Pancreas (tissue), 10 donors: ENCODE measurements at regions not wholly inside any gene's neighbourhood (a gene's known extent, or its start where the extent isn't known, plus 50 kb on each side); places are given as distances from the start of the nearest gene placed in this dataset.
"Not testable (repeated sequence)": the region's sequence is repeated elsewhere in the genome, so short reads cannot be mapped to it uniquely, and the experiment has no call there.

Experiments used
- ATAC-seq, 4 donors: fragments of 200-7000 bp; cut with Tn5 transposase; one replicate each; pipeline versions ENCODE4 v1.8.0 to v1.9.1; 2020; ENCODE audit warnings: mild to moderate bottlenecking in 4 of 4, moderate library complexity in 4 of 4
- DNase-seq, 6 donors: peaks; one replicate each; pipeline ENCODE4 v3.0.0-alpha.2; 2020
- FAIRE-seq: peaks from 2 replicates; lab custom pipeline; 2012; peaks lifted over from hg19 to GRCh38; lab: Jason Lieb, UNC
- H3K27ac ChIP-seq, 4 donors: fragments of 200-600 bp; sonication (generic); 1 replicate in 3 of 4; 2 replicates in 1 of 4; pipeline versions ENCODE4 v1.5.0 to v1.8.0; 2020
- H3K27me3 ChIP-seq, 4 donors: fragments of 200-600 bp; one replicate each; pipeline ENCODE4 v1.8.0; 2021
- H3K36me3 ChIP-seq, 3 donors: fragments of 200-600 bp; sonication (generic) in 1 of 3; one replicate each; pipeline versions ENCODE4 v1.5.0 to v1.8.0; 2020 to 2021
- H3K4me1 ChIP-seq, 3 donors: fragments of 200-600 bp; one replicate each; pipeline ENCODE4 v1.8.0; 2021
- H3K4me3 ChIP-seq, 4 donors: fragments of 200-600 bp; sonication (generic) in 2 of 4; one replicate each; pipeline versions ENCODE4 v1.5.0 to v1.8.0; 2020 to 2021
- H3K9me3 ChIP-seq, 4 donors: fragments of 200-600 bp; one replicate each; pipeline ENCODE4 v1.8.0; 2021
- WGBS, 2 donors: extraction: QIAGEN DNeasy Blood & Tissue Kit; methylation state at CpG; one replicate each; pipeline ENCODE4 v1.1.7; 2013; 5-methylcytosine and 5-hydroxymethylcytosine counted together
- intact Hi-C, 3 donors: fragments of 100-400 bp; cut with DNase I; formaldehyde crosslinking; loops; one replicate each; pipeline versions ENCODE4 v1.11.1 to v1.14.2; 2022
- TF ChIP-seq, protein P1 (sequence below), 4 donors: fragments of 200-600 bp; sonication (generic) in 3 of 4; IDR thresholded peaks; one replicate each; pipeline versions ENCODE4 v1.5.0 to v1.8.0; 2021; ENCODE audit warnings: antibody characterized with exemption in 4 of 4
- donor health status: healthy with polysubstance abuse.
- donor health status: DM: no; HTN: no; CAD: no; lungs with moderate emphysema.
- donor health status: DM: no; HTN: no; CAD: no.
- donor health status: control.
- donor health status: control.
- donor health status: Bipolar disorder and iron deficiency.
- donor health status: DM: yes; HTN: yes; CAD: no.
- donor health status: DM: no; HTN: no; CAD: no.
- donor health status: DM: no; HTN: no; CAD: no.
- donor health status: DM: yes; HTN: yes; CAD: no.

DNA sequence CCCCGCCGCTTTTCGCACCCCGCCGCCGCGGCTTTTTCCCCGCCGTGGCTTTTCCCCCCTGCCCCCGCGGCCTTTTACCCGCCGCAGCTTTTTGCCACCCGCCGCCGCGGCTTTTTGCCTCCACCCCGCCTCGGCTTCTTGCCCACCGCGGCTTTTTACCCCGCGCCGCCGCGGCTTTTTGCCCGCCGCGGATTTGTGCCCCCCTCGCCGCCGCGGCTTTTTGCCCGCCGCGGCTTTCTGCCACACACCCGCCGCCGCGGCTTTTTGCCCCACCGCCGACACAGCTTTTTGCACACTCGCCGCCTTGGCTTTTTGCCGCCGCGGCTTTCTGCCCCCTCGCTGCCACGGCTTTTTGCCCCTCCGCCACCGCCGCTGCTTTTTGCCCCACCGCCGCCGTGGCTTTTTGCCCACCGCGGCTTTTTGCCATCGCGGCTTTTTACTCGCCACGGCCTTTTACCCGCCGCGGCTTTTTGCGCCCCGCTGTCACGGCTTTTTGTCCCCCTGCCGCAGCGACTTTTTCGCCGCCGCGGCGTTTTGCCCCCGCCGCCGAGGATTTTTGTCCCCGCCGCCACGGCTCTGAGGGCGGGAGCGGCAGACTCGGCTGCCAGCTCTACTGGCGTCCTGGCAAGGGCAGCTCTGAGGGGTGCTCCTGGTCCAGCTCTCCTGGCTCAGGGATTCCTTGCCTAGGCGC, 473.6 kb downstream of the FAM72C start:
- H3K27me3 ChIP-seq, H3K36me3 ChIP-seq, H3K27ac ChIP-seq, FAIRE-seq, ATAC-seq, intact Hi-C loops, H3K9me3 ChIP-seq, H3K4me1 ChIP-seq: not testable (repeated sequence)
- H3K4me3 ChIP-seq, result peak overlapping the region in 2 of 4 donors; percentile 21 to 33
- 2% methylated on average over 43 to 83 of the region's 85 CpGs for WGBS, 2 donors
- peak in 5 of 6 donors; percentile 5 to 53 (median 13) for DNase-seq

DNA sequence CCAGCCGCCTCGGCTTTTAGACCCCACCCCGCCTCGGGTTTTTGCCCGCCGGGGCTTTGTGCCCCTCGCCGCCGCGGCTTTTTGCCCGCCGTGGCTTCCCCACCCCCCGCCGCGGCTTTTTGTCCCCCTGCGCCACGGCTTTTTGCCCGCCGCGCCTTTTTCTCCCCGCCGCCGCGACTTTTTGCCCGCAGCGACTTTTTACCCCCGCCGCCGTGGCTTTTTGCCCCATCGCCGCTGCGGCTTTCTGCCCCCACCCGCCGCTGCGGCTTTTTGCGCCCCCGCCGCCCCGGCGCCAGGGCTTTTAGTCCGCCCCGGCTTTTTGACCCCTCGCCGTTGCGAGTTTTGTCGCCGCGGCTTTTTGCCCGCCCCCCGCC, 474.4 kb downstream of the FAM72C start:
- 2 to 12% methylated on average over 32 to 50 of the region's 50 CpGs for WGBS, 2 donors
- DNase-seq, result peak in 4 of 6 donors; percentile 5 to 45 (median 19)

DNA sequence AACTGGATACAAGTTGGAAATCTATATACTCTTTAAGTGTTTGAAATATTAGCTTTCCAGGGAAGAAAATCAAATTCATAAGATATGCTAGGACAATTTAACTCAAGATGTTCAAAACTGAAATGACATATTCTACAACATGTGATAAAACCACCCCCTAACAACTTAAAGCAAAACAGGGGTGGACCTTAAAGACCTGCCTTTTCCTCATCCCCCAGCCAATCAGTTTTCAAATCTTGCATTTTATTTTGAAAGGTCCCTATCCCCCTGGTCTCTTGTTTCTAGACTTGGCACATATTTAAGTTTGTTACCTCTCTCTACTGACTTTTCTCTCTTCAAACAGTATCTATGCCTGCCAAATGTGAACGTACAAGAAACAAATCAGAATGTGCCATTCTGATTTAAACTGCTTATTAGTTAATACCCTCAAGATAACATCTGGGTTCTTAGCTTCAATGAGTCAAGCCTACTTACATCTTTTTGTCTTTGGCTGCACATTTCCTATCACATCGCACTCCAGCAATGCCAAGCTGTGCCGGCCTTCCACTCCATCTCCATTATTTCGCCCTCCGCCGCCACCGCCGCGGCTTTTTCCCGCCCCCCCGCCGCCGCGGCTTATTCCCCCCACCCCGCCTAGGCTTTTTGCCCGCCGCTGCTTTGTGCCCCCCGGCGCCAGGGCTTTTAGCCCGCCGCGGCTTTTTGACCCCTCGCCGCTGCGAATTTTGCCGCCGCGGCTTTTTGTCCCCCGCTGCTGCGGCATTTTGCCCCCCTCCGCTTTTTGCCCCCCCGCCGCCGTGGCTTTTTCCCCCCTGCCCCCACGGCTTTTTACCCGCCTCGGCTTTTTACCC, 475.0 kb downstream of the FAM72C start:
- H3K27me3 ChIP-seq, FAIRE-seq, H3K36me3 ChIP-seq, ATAC-seq, H3K27ac ChIP-seq, intact Hi-C loops, H3K9me3 ChIP-seq, H3K4me1 ChIP-seq: not testable (repeated sequence)
- peak in 1 of 6 donors; percentile 3 for DNase-seq
- peak overlapping the region in 1 of 4 donors; percentile 11 for H3K4me3 ChIP-seq
- WGBS, 2 donors, result 2 to 3% methylated on average over 29 to 36 of the region's 37 CpGs

More for the DNA sequence above, 474.4 kb downstream of the FAM72C start:
- TF ChIP-seq, protein P1, sequence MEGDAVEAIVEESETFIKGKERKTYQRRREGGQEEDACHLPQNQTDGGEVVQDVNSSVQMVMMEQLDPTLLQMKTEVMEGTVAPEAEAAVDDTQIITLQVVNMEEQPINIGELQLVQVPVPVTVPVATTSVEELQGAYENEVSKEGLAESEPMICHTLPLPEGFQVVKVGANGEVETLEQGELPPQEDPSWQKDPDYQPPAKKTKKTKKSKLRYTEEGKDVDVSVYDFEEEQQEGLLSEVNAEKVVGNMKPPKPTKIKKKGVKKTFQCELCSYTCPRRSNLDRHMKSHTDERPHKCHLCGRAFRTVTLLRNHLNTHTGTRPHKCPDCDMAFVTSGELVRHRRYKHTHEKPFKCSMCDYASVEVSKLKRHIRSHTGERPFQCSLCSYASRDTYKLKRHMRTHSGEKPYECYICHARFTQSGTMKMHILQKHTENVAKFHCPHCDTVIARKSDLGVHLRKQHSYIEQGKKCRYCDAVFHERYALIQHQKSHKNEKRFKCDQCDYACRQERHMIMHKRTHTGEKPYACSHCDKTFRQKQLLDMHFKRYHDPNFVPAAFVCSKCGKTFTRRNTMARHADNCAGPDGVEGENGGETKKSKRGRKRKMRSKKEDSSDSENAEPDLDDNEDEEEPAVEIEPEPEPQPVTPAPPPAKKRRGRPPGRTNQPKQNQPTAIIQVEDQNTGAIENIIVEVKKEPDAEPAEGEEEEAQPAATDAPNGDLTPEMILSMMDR (IDR thresholded peaks at IDR 0.05), result no peak
- intact Hi-C loops, result no loop called here
- FAIRE-seq, result no peak
- Histone ChIP-seq H3K4me1 (no peaks in the 10 kb centered on the region), H3K9me3 (no peaks in the 10 kb centered on the region), H3K27ac (no peak overlapping the region), H3K4me3 (peak overlapping the region in 1 of 4 donors; percentile 11), H3K27me3 (no peaks in the 10 kb centered on the region), H3K36me3 (no peaks in the 10 kb centered on the region)
- ATAC-seq, result no peak
